ENCODE measurements at regions not wholly inside any gene's neighbourhood (a gene's known extent, or its start where the extent isn't known, plus 50 kb on each side); places are given as distances from the start of the nearest gene placed in this dataset.

DNA sequence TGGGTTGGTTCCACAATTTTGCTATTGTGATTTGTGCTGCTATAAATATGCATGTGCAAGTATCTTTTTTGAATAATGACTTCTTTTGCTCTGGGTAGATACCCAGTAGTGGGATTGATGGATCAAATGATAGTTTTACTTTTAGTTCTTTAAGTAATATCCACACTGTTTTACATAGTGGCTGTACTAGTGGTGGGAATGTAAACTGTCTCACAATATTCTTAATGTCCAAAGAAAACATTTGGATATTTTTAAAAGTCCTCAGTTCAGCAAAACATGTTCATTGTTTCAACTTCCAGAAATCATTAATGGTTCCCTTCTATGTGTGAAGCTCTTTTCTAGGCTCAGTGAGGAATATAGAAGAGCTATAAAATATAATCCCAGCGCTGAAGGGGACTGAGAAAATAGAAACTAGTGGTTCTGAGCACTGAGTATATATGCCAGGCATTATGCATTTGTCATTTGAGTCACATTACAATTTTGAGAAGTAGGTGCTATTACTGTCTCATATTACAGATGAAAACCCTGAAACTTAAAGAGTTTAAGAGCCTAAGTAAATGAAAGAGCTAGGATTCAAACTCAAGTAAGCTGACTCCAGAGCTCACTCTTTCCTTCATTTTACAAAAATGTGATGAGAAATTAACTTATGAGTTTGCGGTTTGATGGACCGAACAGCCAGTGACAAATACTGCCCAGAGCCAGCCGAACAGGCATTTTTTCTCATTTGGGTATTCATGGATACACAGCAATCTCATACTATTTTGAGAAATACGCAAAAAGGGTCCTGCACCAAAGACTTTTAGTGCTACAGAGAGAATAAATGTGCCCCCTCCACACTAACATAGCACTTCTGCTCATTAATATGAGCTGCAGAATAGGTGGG lies 250.1 kb downstream of the TBX18 start:
- Histone ChIP-seq H3K27ac (no peak overlapping the region), H3K27me3 (no peaks in the 10 kb centered on the region), H3K9me3 (no peaks in the 10 kb centered on the region), H3K36me3 (no peaks in the 10 kb centered on the region), H3K4me1 (no peaks in the 10 kb centered on the region), H3K4me3 (no peak overlapping the region)
- TF ChIP-seq, protein P1, sequence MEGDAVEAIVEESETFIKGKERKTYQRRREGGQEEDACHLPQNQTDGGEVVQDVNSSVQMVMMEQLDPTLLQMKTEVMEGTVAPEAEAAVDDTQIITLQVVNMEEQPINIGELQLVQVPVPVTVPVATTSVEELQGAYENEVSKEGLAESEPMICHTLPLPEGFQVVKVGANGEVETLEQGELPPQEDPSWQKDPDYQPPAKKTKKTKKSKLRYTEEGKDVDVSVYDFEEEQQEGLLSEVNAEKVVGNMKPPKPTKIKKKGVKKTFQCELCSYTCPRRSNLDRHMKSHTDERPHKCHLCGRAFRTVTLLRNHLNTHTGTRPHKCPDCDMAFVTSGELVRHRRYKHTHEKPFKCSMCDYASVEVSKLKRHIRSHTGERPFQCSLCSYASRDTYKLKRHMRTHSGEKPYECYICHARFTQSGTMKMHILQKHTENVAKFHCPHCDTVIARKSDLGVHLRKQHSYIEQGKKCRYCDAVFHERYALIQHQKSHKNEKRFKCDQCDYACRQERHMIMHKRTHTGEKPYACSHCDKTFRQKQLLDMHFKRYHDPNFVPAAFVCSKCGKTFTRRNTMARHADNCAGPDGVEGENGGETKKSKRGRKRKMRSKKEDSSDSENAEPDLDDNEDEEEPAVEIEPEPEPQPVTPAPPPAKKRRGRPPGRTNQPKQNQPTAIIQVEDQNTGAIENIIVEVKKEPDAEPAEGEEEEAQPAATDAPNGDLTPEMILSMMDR (IDR thresholded peaks at IDR 0.05) = no peak
- TF ChIP-seq POLR2AphosphoS5 (IDR thresholded peaks at IDR 0.05) (no peak), POLR2A (IDR thresholded peaks at IDR 0.05) (no peak)
- no peak for DNase-seq (ENCODE audit: low spot score in 2 of 2)
- intact Hi-C loops (cut with DNase I; ENCODE audit: low total_unique reads) = no loop called here

DNA sequence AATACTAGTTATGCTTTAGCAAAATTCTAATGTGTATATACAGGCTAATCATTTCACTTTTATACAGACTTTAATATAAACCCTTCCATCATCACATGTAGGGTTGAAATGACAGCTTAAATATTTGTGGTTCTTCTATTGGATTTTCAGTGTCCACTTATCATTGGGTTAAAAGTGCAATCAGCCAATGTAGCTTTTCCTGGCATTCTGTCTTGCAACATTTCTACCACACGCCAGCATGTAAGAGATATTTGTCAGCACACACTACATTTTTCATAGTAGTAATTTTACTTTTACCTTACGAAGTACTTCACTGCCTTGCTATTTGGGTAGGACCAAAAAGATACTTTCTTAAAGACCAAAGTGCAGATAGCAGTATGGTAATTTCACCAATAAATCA lies 252.0 kb downstream of the TBX18 start:
- H3K27ac ChIP-seq = no peak overlapping the region
- no peaks in the 10 kb centered on the region for H3K4me1 ChIP-seq
- intact Hi-C loops (cut with DNase I; ENCODE audit: low total_unique reads) = no loop called here
- no peaks in the 10 kb centered on the region for H3K27me3 ChIP-seq
- H3K4me3 ChIP-seq = no peak overlapping the region
- TF ChIP-seq, protein P1 (IDR thresholded peaks at IDR 0.05) = no peak
- no peak for TF ChIP-seq POLR2AphosphoS5 (IDR thresholded peaks at IDR 0.05)
- no peak for TF ChIP-seq POLR2A (IDR thresholded peaks at IDR 0.05)
- DNase-seq (ENCODE audit: low spot score in 2 of 2) = no peak
- H3K36me3 ChIP-seq = no peaks in the 10 kb centered on the region
- no peaks in the 10 kb centered on the region for H3K9me3 ChIP-seq

DNA sequence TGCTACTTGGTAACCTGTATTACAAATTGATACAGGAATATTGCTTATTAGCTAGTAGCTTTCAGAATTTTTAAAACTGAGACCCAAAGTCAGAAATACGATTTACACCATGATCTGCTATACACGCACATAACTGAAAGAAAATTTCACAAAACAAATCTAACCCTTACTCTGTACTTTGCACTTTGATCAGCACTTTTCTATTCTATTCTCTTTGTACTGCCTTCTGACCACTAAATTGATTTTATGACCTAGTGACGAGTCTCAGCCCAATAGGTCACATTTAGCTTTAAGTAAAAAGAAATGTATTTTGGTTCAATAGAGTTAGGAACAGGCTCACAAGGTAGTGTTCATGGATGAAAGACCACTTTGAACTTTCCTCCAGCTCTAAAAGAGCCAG lies 252.5 kb downstream of the TBX18 start:
- H3K4me3 ChIP-seq = no peak overlapping the region
- no peak overlapping the region for H3K27ac ChIP-seq
- no peaks in the 10 kb centered on the region for H3K9me3 ChIP-seq
- intact Hi-C loops (cut with DNase I; ENCODE audit: low total_unique reads) = no loop called here
- no peak for DNase-seq (ENCODE audit: low spot score in 2 of 2)
- no peaks in the 10 kb centered on the region for H3K27me3 ChIP-seq
- no peaks in the 10 kb centered on the region for H3K4me1 ChIP-seq
- H3K36me3 ChIP-seq = no peaks in the 10 kb centered on the region
- TF ChIP-seq POLR2A (IDR thresholded peaks at IDR 0.05) (no peak), POLR2AphosphoS5 (IDR thresholded peaks at IDR 0.05) (no peak)
- TF ChIP-seq, protein P1 (IDR thresholded peaks at IDR 0.05) = no peak

DNA sequence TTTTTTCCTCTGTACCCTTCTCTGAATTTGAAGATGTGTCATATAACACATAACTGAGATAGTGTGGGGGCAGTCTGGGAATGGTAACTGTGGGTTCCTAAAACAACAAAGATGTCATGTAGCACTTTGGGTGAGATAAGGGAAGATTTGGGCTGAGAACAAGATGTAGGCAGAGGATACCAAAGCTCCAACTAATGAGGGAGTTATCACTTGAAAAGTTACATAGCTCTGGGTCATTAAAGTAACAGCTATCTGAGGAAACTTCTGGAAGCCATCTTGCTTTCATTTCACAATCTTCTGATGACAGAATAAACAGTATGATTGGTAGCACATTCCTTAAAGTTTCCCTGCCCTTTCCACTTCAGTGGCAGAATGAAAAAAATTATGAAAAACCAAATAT lies 255.4 kb downstream of the TBX18 start:
- TF ChIP-seq, protein P1 (IDR thresholded peaks at IDR 0.05) = no peak
- TF ChIP-seq POLR2A (IDR thresholded peaks at IDR 0.05) = no peak
- no peak for TF ChIP-seq POLR2AphosphoS5 (IDR thresholded peaks at IDR 0.05)
- intact Hi-C loops (cut with DNase I; ENCODE audit: low total_unique reads) = no loop called here

DNA sequence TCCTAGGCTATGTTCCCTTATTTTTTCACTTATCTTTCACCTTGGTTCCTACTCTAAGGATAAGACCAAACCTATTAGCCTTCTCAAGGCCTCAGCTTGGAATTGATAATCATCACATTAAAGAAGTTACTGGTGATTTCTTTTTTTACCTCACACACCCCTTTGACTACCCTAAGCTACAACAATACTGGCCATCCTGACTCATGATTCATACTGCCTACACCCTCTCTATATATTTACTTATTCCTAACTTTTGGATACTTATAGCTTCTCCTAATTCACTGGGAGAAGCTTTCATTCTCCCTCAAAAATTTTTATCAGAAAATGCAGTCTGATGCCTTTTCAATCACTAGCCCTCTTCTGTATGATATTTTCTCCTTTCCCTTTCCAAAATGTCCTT lies 256.1 kb downstream of the TBX18 start:
- TF ChIP-seq, protein P1 (IDR thresholded peaks at IDR 0.05) = no peak
- TF ChIP-seq POLR2A (IDR thresholded peaks at IDR 0.05) = no peak
- TF ChIP-seq POLR2AphosphoS5 (IDR thresholded peaks at IDR 0.05) = no peak
- no peaks in the 10 kb centered on the region for H3K36me3 ChIP-seq
- DNase-seq (ENCODE audit: low spot score in 2 of 2) = no peak
- no peak overlapping the region for H3K27ac ChIP-seq
- no peak overlapping the region for H3K4me3 ChIP-seq
- no peaks in the 10 kb centered on the region for H3K4me1 ChIP-seq
- peaks cover 4 to 15% of the 10 kb centered on the region in 2 donors for H3K9me3 ChIP-seq
- no peaks in the 10 kb centered on the region for H3K27me3 ChIP-seq
- intact Hi-C loops (cut with DNase I; ENCODE audit: low total_unique reads) = no loop called here

More for the DNA sequence above, 255.4 kb downstream of the TBX18 start:
- no peaks in the 10 kb centered on the region for H3K4me1 ChIP-seq
- H3K36me3 ChIP-seq = no peaks in the 10 kb centered on the region
- H3K27me3 ChIP-seq = no peaks in the 10 kb centered on the region
- no peak overlapping the region for H3K27ac ChIP-seq
- DNase-seq (ENCODE audit: low spot score in 2 of 2) = no peak
- H3K9me3 ChIP-seq = peaks cover 4 to 9% of the 10 kb centered on the region in 2 donors
- no peak overlapping the region for H3K4me3 ChIP-seq
